Prostate gland (tissue), 2 donors: ENCODE measurements at regions not wholly inside any gene's neighbourhood (a gene's known extent, or its start where the extent isn't known, plus 50 kb on each side); places are given as distances from the start of the nearest gene placed in this dataset.

Experiments
- DNase-seq: peaks from one replicate; pipeline ENCODE4 v3.0.0-alpha.2; 2019; ENCODE audit warnings: low spot score
- H3K27ac ChIP-seq, 2 donors: fragments of 200-600 bp; sonication (generic); 2 replicates each; pipeline ENCODE4 v1.5.1; 2017 to 2019
- H3K27me3 ChIP-seq: fragments of 200-600 bp; sonication (generic); replicated peaks from 2 replicates; pipeline ENCODE4 v1.5.1; 2019; ENCODE audit not compliant: insufficient read depth
- H3K36me3 ChIP-seq, 2 donors: fragments of 200-600 bp; sonication (generic); 1 replicate in 1 of 2; 2 replicates in 1 of 2; pipeline versions ENCODE4 v1.5.1 to v1.8.1; 2017 to 2019
- H3K4me1 ChIP-seq: fragments of 200-600 bp; sonication (generic); replicated peaks from 2 replicates; pipeline ENCODE4 v1.5.1; 2019
- H3K4me3 ChIP-seq, 2 donors: fragments of 200-600 bp; sonication (generic); 2 replicates each; pipeline ENCODE4 v1.5.1; 2017 to 2019
- H3K9me3 ChIP-seq: fragments of 200-600 bp; sonication (generic); 2 replicates; pipeline ENCODE4 v1.5.1; 2017
- CTCF ChIP-seq, 4 experiments: fragments of 200-600 bp in 2 of 4; fragments of 450-650 bp in 2 of 4; sonication (generic) in 2 of 4; IDR thresholded peaks; 1 replicate in 3 of 4; 2 replicates in 1 of 4; pipeline ENCODE4 v1.5.1; 2016 to 2019; ENCODE audit warnings: antibody characterized with exemption in 4 of 4, mild to moderate bottlenecking in 2 of 4, moderate library complexity in 2 of 4
- POLR2A ChIP-seq: fragments of 450-650 bp; IDR thresholded peaks from one replicate; pipeline ENCODE4 v1.6.1; 2016; ENCODE audit warnings: antibody characterized with exemption, mild to moderate bottlenecking
- POLR2AphosphoS5 ChIP-seq: sonication (generic); formaldehyde crosslinking; IDR thresholded peaks from one replicate; pipeline ENCODE4 v1.6.1; 2017; ENCODE audit warnings: antibody characterized with exemption
- WGBS: methylation state at CpG from one replicate; pipeline ENCODE4 v1.1.5; 2018; 5-methylcytosine and 5-hydroxymethylcytosine counted together
- intact Hi-C: fragments of 100-400 bp; cut with DNase I; formaldehyde crosslinking; loops from one replicate; pipeline ENCODE4 v1.14.2; 2022

GRCh38 chr10:121171825-121172787, 320.9 kb downstream of the WDR11 start:
- H3K9me3 ChIP-seq, result no peaks in the 10 kb centered on the region
- no peak overlapping the region for H3K27ac ChIP-seq
- no peaks in the 10 kb centered on the region for H3K36me3 ChIP-seq
- WGBS, result 41% methylated on average over 10 of the region's 10 CpGs
- intact Hi-C loops, result no loop called here
- no peak for DNase-seq
- no peaks in the 10 kb centered on the region for H3K27me3 ChIP-seq
- no peak overlapping the region for H3K4me3 ChIP-seq
- no peaks in the 10 kb centered on the region for H3K4me1 ChIP-seq
- TF ChIP-seq CTCF (IDR thresholded peaks at IDR 0.05) (no peak), POLR2A (no peak), POLR2AphosphoS5 (no peak)

GRCh38 chr10:121179006-121179405, 327.8 kb downstream of the WDR11 start:
- no peaks in the 10 kb centered on the region for H3K9me3 ChIP-seq
- peak; percentile 18 for DNase-seq
- 29% methylated on average over 1 of the region's 1 CpG for WGBS
- H3K4me3 ChIP-seq, result no peak overlapping the region
- H3K27me3 ChIP-seq, result no peaks in the 10 kb centered on the region
- intact Hi-C loops, result no loop called here
- no peaks in the 10 kb centered on the region for H3K4me1 ChIP-seq
- no peak overlapping the region for H3K27ac ChIP-seq
- TF ChIP-seq POLR2A (no peak), POLR2AphosphoS5 (peak; percentile 33)
- no peaks in the 10 kb centered on the region for H3K36me3 ChIP-seq

- H3K36me3 ChIP-seq, result no peaks in the 10 kb centered on the region
- H3K4me1 ChIP-seq, result no peaks in the 10 kb centered on the region
- no peak for DNase-seq
- H3K27me3 ChIP-seq, result no peaks in the 10 kb centered on the region
- intact Hi-C loops, result loop anchor here (10.0 kb wide), 1 partner anchor 207 kb away; no protein-coding TSS in a partner anchor
- H3K9me3 ChIP-seq, result no peaks in the 10 kb centered on the region
- H3K27ac ChIP-seq, result no peak overlapping the region
- H3K4me3 ChIP-seq, result no peak overlapping the region
- TF ChIP-seq CTCF (IDR thresholded peaks at IDR 0.05), result no peak
- TF ChIP-seq POLR2A, result no peak
- TF ChIP-seq POLR2AphosphoS5, result no peak
- WGBS, result 49% methylated on average over 2 of the region's 2 CpGs
These were observed 331.1 kb downstream of the WDR11 start for GRCh38 chr10:121182219-121182618.

- no peaks in the 10 kb centered on the region for H3K36me3 ChIP-seq
- no peak for DNase-seq
- WGBS, result 96% methylated on average over 4 of the region's 4 CpGs
- H3K9me3 ChIP-seq, result no peaks in the 10 kb centered on the region
- TF ChIP-seq POLR2A, result no peak
- TF ChIP-seq CTCF (IDR thresholded peaks at IDR 0.05), result no peak
- TF ChIP-seq POLR2AphosphoS5, result no peak
- intact Hi-C loops, result loop anchor here (10.0 kb wide), 1 partner anchor 208 kb away; no protein-coding TSS in a partner anchor
- no peak overlapping the region for H3K4me3 ChIP-seq
- no peaks in the 10 kb centered on the region for H3K27me3 ChIP-seq
- H3K4me1 ChIP-seq, result no peaks in the 10 kb centered on the region
- H3K27ac ChIP-seq, result no peak overlapping the region
These were observed 332.1 kb downstream of the WDR11 start for GRCh38 chr10:121183236-121183635.

GRCh38 chr10:121183707-121184106, 332.5 kb downstream of the WDR11 start:
- Histone ChIP-seq H3K9me3 (no peaks in the 10 kb centered on the region), H3K27me3 (no peaks in the 10 kb centered on the region), H3K27ac (no peak overlapping the region), H3K4me1 (no peaks in the 10 kb centered on the region), H3K4me3 (no peak overlapping the region), H3K36me3 (no peaks in the 10 kb centered on the region)
- TF ChIP-seq POLR2AphosphoS5 (no peak), CTCF (IDR thresholded peaks at IDR 0.05) (no peak), POLR2A (no peak)
- intact Hi-C loops, result loop anchor here (10.0 kb wide), 1 partner anchor 209 kb away; no protein-coding TSS in a partner anchor
- 41% methylated on average over 1 of the region's 1 CpG for WGBS
- no peak for DNase-seq
